Prostate gland (tissue), 2 donors: ENCODE measurements at regions not wholly inside any gene's neighbourhood (a gene's known extent, or its start where the extent isn't known, plus 50 kb on each side); places are given as distances from the start of the nearest gene placed in this dataset.

Experiments used
- CTCF ChIP-seq, 4 experiments: fragments of 200-600 bp in 2 of 4; fragments of 450-650 bp in 2 of 4; sonication (generic) in 2 of 4; IDR thresholded peaks; 1 replicate in 3 of 4; 2 replicates in 1 of 4; pipeline ENCODE4 v1.5.1; 2016 to 2019; ENCODE audit warnings: antibody characterized with exemption in 4 of 4, mild to moderate bottlenecking in 2 of 4, moderate library complexity in 2 of 4
- POLR2A ChIP-seq: fragments of 450-650 bp; IDR thresholded peaks from one replicate; pipeline ENCODE4 v1.6.1; 2016; ENCODE audit warnings: antibody characterized with exemption, mild to moderate bottlenecking

- TF ChIP-seq CTCF (IDR thresholded peaks at IDR 0.05): no peak
- TF ChIP-seq POLR2A: no peak
Measured at GRCh38 chr17:63345611-63346010, 100.5 kb downstream of the CYB561 start.
